ENCODE measurements at regions not wholly inside any gene's neighbourhood (a gene's known extent, or its start where the extent isn't known, plus 50 kb on each side); places are given as distances from the start of the nearest gene placed in this dataset.
"Not testable (repeated sequence)": the region's sequence is repeated elsewhere in the genome, so short reads cannot be mapped to it uniquely, and the experiment has no call there.

DNA sequence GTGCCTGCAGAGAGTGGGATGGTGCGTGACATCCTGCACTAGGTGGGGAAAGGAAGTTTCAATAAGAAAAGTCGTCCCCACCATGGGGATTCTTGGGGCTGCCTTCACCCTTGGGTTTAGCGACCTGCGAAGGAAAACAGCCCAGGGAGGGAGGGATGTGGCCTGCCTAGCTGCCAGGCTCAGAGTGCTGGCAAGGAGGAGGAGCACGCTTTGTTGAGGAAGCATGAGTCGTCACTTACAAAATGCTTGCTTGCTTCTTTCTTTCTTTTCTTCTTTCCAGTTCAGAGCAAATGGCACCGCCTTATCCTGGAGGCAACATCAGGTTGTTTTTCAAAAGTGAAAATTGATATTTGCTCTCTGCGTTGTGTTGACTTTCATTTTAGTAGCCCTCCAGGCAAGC is 123.2 kb downstream of the TFAP2C start:
- Histone ChIP-seq H3K36me3 (ENCODE audit: control insufficient read depth, insufficient read depth, low read length) (no peaks in the 10 kb centered on the region), H3K4me1 (ENCODE audit: control insufficient read depth, insufficient read depth, low read length) (peaks cover 38% of the 10 kb centered on the region), H3K27ac (ENCODE audit: low read depth, low read length) (no peak overlapping the region), H3K27me3 (ENCODE audit: control insufficient read depth, insufficient read depth, low read length) (0 out of 2 replicates have a peak, but pooled peaks cover 4% of the 10 kb centered on the region), H3K4me3 (ENCODE audit: low read depth, low read length) (no peak overlapping the region), H3K9me3 (ENCODE audit: control insufficient read depth, insufficient read depth, low read depth, low read length) (no peaks in the 10 kb centered on the region), H3K9ac (ENCODE audit: low read length) (no peak overlapping the region)

DNA sequence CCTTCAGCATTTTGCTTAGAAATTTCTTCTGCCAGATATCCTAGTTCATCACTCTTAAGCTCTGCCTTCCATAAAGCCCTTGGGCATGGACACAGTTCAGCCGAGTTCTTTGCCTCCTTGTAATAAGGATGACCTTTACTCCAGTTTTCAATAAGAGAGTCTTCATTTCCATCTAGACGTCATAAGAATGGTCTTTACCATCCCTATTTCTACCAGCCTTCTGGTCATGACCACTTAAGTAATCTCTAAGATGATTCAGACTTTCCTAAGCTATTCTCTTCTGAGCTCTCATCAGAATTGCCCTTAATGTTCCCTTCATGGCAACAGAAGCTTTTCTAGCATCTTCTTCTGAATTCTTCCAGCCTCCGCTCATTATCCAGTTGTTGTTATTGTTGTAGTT is 126.1 kb downstream of the TFAP2C start:
- no peak overlapping the region for H3K27ac ChIP-seq (ENCODE audit: low read depth, low read length)
- H3K9me3 ChIP-seq (ENCODE audit: control insufficient read depth, insufficient read depth, low read depth, low read length), result no peaks in the 10 kb centered on the region
- H3K9ac ChIP-seq (ENCODE audit: low read length), result no peak overlapping the region
- peaks cover 18% of the 10 kb centered on the region for H3K4me1 ChIP-seq (ENCODE audit: control insufficient read depth, insufficient read depth, low read length)
- H3K36me3 ChIP-seq (ENCODE audit: control insufficient read depth, insufficient read depth, low read length), result no peaks in the 10 kb centered on the region
- H3K4me3 ChIP-seq (ENCODE audit: low read depth, low read length), result no peak overlapping the region
- 0 out of 2 replicates have a peak, but pooled peaks cover 4% of the 10 kb centered on the region for H3K27me3 ChIP-seq (ENCODE audit: control insufficient read depth, insufficient read depth, low read length)

DNA sequence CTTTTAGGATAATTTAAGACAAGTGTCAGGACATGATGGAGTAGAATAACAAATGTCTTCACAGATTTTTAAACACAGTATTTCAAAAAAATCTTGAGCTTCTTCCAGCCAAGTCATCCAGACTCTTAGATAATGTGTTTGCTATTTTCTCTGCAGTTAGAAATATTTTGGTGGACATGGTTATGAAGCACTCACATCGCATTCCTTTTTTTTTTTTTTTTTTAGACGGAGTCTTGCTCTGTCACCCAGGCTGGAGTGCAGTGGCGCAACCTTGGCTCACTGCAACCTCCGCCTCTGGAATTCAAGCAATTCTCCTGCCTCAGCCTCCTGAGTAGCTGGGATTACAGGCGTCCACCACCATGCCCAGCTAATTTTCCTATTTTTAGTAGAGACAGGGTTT is 127.6 kb downstream of the TFAP2C start:
- H3K36me3 ChIP-seq (ENCODE audit: control insufficient read depth, insufficient read depth, low read length); H3K9me3 ChIP-seq (ENCODE audit: control insufficient read depth, insufficient read depth, low read depth, low read length); H3K4me3 ChIP-seq (ENCODE audit: low read depth, low read length); H3K27ac ChIP-seq (ENCODE audit: low read depth, low read length); H3K27me3 ChIP-seq (ENCODE audit: control insufficient read depth, insufficient read depth, low read length); H3K9ac ChIP-seq (ENCODE audit: low read length): not testable (repeated sequence)
- peaks cover 13% of the 10 kb centered on the region for H3K4me1 ChIP-seq (ENCODE audit: control insufficient read depth, insufficient read depth, low read length)

DNA sequence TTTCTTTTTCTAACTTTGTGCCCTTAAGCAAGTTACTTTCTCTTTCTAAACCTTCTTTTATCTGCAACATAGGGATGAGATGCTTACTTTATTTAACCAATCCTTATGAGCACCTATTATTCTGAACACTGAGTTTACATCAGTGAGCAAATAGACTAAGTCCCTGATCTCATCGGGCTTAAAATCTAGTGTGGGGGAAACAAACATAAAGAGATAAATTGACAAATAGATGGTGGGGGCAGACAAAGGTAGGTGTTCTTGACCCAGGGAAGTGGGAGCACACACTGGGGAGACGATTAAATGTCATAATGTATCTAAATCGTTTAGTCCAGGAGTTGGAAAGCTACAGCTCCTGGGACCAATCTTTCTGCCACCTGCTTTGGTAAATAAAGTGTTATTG is 129.6 kb downstream of the TFAP2C start:
- no peaks in the 10 kb centered on the region for H3K4me1 ChIP-seq (ENCODE audit: control insufficient read depth, insufficient read depth, low read length)
- H3K4me3 ChIP-seq (ENCODE audit: low read depth, low read length), result no peak overlapping the region
- H3K9me3 ChIP-seq (ENCODE audit: control insufficient read depth, insufficient read depth, low read depth, low read length), result no peaks in the 10 kb centered on the region
- no peaks in the 10 kb centered on the region for H3K27me3 ChIP-seq (ENCODE audit: control insufficient read depth, insufficient read depth, low read length)
- no peaks in the 10 kb centered on the region for H3K36me3 ChIP-seq (ENCODE audit: control insufficient read depth, insufficient read depth, low read length)
- no peak overlapping the region for H3K9ac ChIP-seq (ENCODE audit: low read length)
- no peak overlapping the region for H3K27ac ChIP-seq (ENCODE audit: low read depth, low read length)

DNA sequence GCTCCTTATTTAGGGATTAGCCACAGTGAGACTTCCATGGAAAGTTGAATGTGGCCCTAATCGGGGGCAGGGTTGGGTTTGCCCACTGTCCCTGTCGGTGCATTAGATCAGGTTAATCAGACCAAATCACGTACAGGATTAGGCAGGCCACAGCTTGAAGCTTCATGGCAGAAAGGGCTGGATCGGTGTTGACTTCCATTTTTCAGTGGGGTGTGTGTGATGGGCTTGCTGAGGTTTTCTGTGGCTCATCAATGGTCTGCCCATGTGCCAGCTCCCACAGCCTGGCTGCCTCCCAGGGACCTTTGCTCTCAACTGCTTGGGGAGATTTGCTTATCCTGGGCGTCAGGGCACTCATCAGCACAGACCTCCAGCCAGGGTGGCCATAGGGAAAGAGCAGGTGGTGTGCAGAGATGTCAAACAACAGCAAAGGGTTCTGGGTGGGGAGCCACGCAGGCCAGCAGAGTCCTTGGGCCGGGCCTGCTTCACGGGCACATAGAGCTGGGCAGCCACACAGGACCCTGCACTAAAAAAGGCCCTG is 130.7 kb downstream of the TFAP2C start:
- Histone ChIP-seq H3K27ac (ENCODE audit: low read depth, low read length) (no peak overlapping the region), H3K4me1 (ENCODE audit: control insufficient read depth, insufficient read depth, low read length) (no peaks in the 10 kb centered on the region), H3K27me3 (ENCODE audit: control insufficient read depth, insufficient read depth, low read length) (no peaks in the 10 kb centered on the region), H3K4me3 (ENCODE audit: low read depth, low read length) (no peak overlapping the region), H3K9ac (ENCODE audit: low read length) (no peak overlapping the region), H3K36me3 (ENCODE audit: control insufficient read depth, insufficient read depth, low read length) (no peaks in the 10 kb centered on the region), H3K9me3 (ENCODE audit: control insufficient read depth, insufficient read depth, low read depth, low read length) (no peaks in the 10 kb centered on the region)

DNA sequence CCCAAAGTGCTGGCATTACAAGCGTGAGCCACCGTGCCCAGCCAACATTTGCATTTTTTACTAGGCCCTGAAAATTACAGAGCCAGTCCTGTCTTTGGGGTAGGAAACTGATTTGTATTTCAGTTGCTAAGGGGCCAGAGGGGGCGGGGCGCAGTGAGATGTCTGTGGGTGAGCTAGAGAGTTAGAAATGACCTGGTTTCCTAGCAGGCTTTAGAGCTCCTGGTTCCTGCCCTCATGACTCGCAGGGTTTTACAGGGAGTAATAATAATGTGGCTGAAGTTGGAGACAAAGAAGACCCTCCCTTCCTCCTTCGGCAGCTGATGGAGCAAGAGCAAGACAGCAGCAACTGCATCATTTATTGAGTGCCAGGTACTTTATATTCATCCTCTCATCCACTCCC is 131.5 kb downstream of the TFAP2C start:
- no peak overlapping the region for H3K9ac ChIP-seq (ENCODE audit: low read length)
- H3K27ac ChIP-seq (ENCODE audit: low read depth, low read length), result no peak overlapping the region
- no peaks in the 10 kb centered on the region for H3K27me3 ChIP-seq (ENCODE audit: control insufficient read depth, insufficient read depth, low read length)
- no peaks in the 10 kb centered on the region for H3K9me3 ChIP-seq (ENCODE audit: control insufficient read depth, insufficient read depth, low read depth, low read length)
- no peak overlapping the region for H3K4me3 ChIP-seq (ENCODE audit: low read depth, low read length)
- H3K4me1 ChIP-seq (ENCODE audit: control insufficient read depth, insufficient read depth, low read length), result peaks cover 4% of the 10 kb centered on the region; the same call in 1 of the 2 replicates
- H3K36me3 ChIP-seq (ENCODE audit: control insufficient read depth, insufficient read depth, low read length), result no peaks in the 10 kb centered on the region

DNA sequence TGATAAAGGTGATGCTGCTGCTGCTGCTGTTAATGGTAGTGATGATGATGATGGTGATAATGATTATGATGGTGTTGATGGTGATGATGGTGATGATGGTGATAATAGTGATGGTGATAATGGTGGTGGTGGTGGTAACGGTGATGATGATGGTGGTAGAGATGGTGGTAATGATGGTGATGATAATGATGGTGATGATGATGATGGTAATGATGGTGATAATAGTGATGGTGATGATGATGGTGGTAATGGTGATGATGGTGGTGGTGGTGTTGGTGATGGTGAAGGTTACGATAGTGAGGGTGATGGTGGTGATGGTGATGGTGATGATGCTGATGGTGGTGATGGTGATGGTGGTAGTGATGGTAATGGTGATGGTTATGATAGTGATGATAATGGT is 132.3 kb downstream of the TFAP2C start:
- Histone ChIP-seq H3K27me3 (ENCODE audit: control insufficient read depth, insufficient read depth, low read length) (no peaks in the 10 kb centered on the region), H3K9ac (ENCODE audit: low read length) (no peak overlapping the region), H3K36me3 (ENCODE audit: control insufficient read depth, insufficient read depth, low read length) (no peaks in the 10 kb centered on the region), H3K9me3 (ENCODE audit: control insufficient read depth, insufficient read depth, low read depth, low read length) (no peaks in the 10 kb centered on the region), H3K4me3 (ENCODE audit: low read depth, low read length) (no peak overlapping the region), H3K27ac (ENCODE audit: low read depth, low read length) (no peak overlapping the region), H3K4me1 (ENCODE audit: control insufficient read depth, insufficient read depth, low read length) (peaks cover 4% of the 10 kb centered on the region; the same call in 1 of the 2 replicates)

DNA sequence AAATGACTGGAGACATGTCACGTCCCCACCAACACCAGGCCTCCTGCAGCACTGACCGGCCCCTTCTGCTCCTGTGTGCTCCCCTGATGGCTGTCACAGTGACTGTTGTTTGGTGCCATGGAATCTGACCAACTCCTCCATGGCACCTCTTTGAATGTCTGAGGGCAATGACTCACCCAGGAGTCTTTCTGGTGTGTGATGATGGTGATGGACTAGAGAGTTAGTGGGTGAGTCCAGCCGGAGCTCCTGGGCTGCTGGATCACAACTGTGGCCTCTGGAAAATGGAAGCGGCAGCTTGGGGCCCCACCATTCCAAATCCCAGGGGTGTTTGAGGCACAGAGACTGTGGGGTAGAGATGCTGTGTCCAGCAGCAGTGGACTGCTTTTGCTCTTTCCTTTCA is 133.3 kb downstream of the TFAP2C start:
- Histone ChIP-seq H3K4me3 (ENCODE audit: low read depth, low read length) (no peak overlapping the region), H3K27ac (ENCODE audit: low read depth, low read length) (no peak overlapping the region), H3K4me1 (ENCODE audit: control insufficient read depth, insufficient read depth, low read length) (peaks cover 4% of the 10 kb centered on the region; the same call in 1 of the 2 replicates), H3K9ac (ENCODE audit: low read length) (no peak overlapping the region), H3K36me3 (ENCODE audit: control insufficient read depth, insufficient read depth, low read length) (no peaks in the 10 kb centered on the region), H3K27me3 (ENCODE audit: control insufficient read depth, insufficient read depth, low read length) (no peaks in the 10 kb centered on the region), H3K9me3 (ENCODE audit: control insufficient read depth, insufficient read depth, low read depth, low read length) (no peaks in the 10 kb centered on the region)

DNA sequence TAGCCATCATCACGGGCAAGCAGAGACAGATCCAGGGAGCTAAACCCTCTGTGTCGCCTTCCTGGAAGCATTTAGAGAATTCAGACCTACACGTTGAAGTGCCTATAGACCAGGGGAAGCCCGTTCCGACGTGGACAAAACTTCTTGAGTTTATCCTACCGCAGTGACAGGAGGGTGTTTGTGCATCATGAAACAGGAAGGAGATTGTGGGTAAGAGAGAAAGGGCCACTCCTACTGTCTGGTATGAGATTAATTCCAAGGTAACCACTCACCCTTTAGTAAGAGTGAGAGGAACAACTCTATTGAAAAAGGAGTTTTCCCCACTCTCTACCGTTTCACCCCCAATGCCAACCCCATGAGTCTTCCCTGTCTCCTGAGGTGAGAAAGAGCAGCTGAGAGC is 133.7 kb downstream of the TFAP2C start:
- H3K27ac ChIP-seq (ENCODE audit: low read depth, low read length), result no peak overlapping the region
- no peaks in the 10 kb centered on the region for H3K9me3 ChIP-seq (ENCODE audit: control insufficient read depth, insufficient read depth, low read depth, low read length)
- peaks cover 4% of the 10 kb centered on the region; the same call in 1 of the 2 replicates for H3K4me1 ChIP-seq (ENCODE audit: control insufficient read depth, insufficient read depth, low read length)
- H3K4me3 ChIP-seq (ENCODE audit: low read depth, low read length), result no peak overlapping the region
- no peaks in the 10 kb centered on the region for H3K36me3 ChIP-seq (ENCODE audit: control insufficient read depth, insufficient read depth, low read length)
- H3K9ac ChIP-seq (ENCODE audit: low read length), result no peak overlapping the region
- no peaks in the 10 kb centered on the region for H3K27me3 ChIP-seq (ENCODE audit: control insufficient read depth, insufficient read depth, low read length)

DNA sequence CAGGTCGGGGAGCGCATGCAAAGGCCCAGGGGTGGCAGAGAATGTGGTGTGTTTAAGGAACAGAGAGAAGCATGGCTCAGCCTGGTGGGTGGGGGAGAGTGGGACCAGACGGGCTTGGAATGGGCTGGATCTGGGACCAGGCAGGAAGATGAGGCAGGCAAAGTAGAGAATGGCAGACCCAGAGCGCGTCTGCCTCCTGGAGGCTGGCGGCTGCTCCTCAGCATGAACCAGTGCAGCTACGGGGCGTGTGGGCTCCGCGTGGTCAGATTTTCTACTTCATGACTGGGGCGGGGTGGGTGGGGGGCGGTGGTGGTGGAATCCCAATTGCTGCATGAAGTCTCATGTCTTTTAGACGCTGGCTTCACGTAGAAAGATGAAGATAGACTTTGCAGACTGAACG is 135.6 kb downstream of the TFAP2C start:
- Histone ChIP-seq H3K4me3 (ENCODE audit: low read depth, low read length) (no peak overlapping the region), H3K27ac (ENCODE audit: low read depth, low read length) (no peak overlapping the region), H3K27me3 (ENCODE audit: control insufficient read depth, insufficient read depth, low read length) (no peaks in the 10 kb centered on the region), H3K36me3 (ENCODE audit: control insufficient read depth, insufficient read depth, low read length) (no peaks in the 10 kb centered on the region), H3K9me3 (ENCODE audit: control insufficient read depth, insufficient read depth, low read depth, low read length) (no peaks in the 10 kb centered on the region), H3K9ac (ENCODE audit: low read length) (no peak overlapping the region), H3K4me1 (ENCODE audit: control insufficient read depth, insufficient read depth, low read length) (peaks cover 4% of the 10 kb centered on the region; the same call in 1 of the 2 replicates)

DNA sequence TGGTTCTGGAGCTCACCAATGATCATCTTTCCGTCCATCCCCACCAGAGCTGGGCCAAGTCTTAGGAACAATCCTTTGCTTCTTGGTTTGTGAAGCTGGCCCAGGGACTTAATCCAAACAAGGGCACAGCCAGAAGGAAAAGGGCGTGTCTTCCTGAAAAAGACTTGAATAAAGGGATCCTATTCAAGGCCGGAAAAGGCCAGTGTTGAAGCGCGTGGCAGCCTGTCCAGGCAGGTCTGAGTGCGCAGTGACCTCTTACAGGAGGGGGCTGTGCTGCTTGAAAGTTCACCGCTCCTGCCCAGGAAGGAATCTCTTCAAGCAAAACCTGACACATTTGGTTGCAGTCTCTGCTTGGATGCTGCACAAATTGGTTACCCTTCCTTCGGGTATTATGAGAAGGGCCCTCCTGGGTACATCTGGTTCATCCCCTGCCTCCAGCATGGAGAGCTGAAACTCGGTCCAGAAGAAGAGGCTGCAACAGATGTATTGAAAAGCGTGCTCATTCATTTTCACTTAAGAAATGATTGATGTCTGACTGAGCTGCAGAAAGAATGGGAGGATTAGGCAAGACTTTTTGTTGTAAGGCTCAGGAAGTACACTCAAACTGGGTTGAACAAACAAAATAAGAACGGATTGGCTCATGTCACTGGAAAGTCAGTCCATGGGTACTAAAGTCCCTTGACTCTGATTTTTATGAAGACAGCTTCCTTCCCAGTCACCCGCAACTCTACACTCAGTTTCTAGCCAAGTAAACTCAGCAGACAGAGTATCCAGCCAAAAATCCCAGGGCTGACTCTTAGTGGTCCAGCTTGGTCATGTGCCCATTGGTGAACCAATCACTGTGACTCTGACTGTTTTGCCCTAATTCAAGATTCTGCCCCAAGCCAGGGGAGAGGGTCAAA is 136.3 kb downstream of the TFAP2C start:
- Histone ChIP-seq H3K27me3 (ENCODE audit: control insufficient read depth, insufficient read depth, low read length) (no peaks in the 10 kb centered on the region), H3K9ac (ENCODE audit: low read length) (no peak overlapping the region), H3K36me3 (ENCODE audit: control insufficient read depth, insufficient read depth, low read length) (no peaks in the 10 kb centered on the region), H3K27ac (ENCODE audit: low read depth, low read length) (no peak overlapping the region), H3K4me1 (ENCODE audit: control insufficient read depth, insufficient read depth, low read length) (peaks cover 4% of the 10 kb centered on the region; the same call in 1 of the 2 replicates), H3K4me3 (ENCODE audit: low read depth, low read length) (no peak overlapping the region), H3K9me3 (ENCODE audit: control insufficient read depth, insufficient read depth, low read depth, low read length) (no peaks in the 10 kb centered on the region)

Data from HUES6 (cell line).